ENCODE measurements at regions not wholly inside any gene's neighbourhood (a gene's known extent, or its start where the extent isn't known, plus 50 kb on each side); places are given as distances from the start of the nearest gene placed in this dataset.

GRCh38 chr9:89697553-89697952 lies 92.7 kb downstream of the GADD45G start:
- DNase-seq: no peak

GRCh38 chr9:89698411-89699005 lies 93.7 kb downstream of the GADD45G start:
- no peak for DNase-seq

- DNase-seq: no peak
These were observed 94.8 kb downstream of the GADD45G start for GRCh38 chr9:89699646-89700045.

GRCh38 chr9:89701221-89701798 lies 96.5 kb downstream of the GADD45G start:
- no peak for DNase-seq

GRCh38 chr9:89702401-89702800 lies 97.6 kb downstream of the GADD45G start:
- no peak for DNase-seq

- DNase-seq: no peak
These were observed 100.8 kb downstream of the GADD45G start for GRCh38 chr9:89705651-89706050.

- DNase-seq: no peak
These were observed 101.3 kb downstream of the GADD45G start for GRCh38 chr9:89706086-89706485.

GRCh38 chr9:89706731-89707191 lies 101.9 kb downstream of the GADD45G start:
- no peak for DNase-seq

- no peak for DNase-seq
These were observed 105.9 kb downstream of the GADD45G start for GRCh38 chr9:89710697-89711096.

GRCh38 chr9:89711866-89712265 lies 107.1 kb downstream of the GADD45G start:
- no peak for DNase-seq

- DNase-seq: no peak
These were observed 107.5 kb downstream of the GADD45G start for GRCh38 chr9:89712283-89712682.

- DNase-seq: no peak
These were observed 109.5 kb downstream of the GADD45G start for GRCh38 chr9:89714321-89714720.

GRCh38 chr9:89715318-89715858 lies 110.6 kb downstream of the GADD45G start:
- no peak for DNase-seq

GRCh38 chr9:89715881-89716280 lies 111.1 kb downstream of the GADD45G start:
- DNase-seq: no peak

- DNase-seq: no peak
These were observed 111.7 kb downstream of the GADD45G start for GRCh38 chr9:89716559-89716958.

- DNase-seq: no peak
These were observed 113.4 kb downstream of the GADD45G start for GRCh38 chr9:89718176-89718575.

- no peak for DNase-seq
These were observed 113.8 kb downstream of the GADD45G start for GRCh38 chr9:89718651-89719050.

- DNase-seq: no peak
These were observed 114.4 kb downstream of the GADD45G start for GRCh38 chr9:89719202-89719601.

- no peak for DNase-seq
These were observed 115.9 kb downstream of the GADD45G start for GRCh38 chr9:89720696-89721175.

GRCh38 chr9:89721176-89721700 lies 116.4 kb downstream of the GADD45G start:
- DNase-seq: no peak

- DNase-seq: no peak
These were observed 117.2 kb downstream of the GADD45G start for GRCh38 chr9:89721971-89722530.

GRCh38 chr9:89722712-89723111 lies 117.9 kb downstream of the GADD45G start:
- DNase-seq: no peak

GRCh38 chr9:89723469-89724100 lies 118.8 kb downstream of the GADD45G start:
- no peak for DNase-seq

All from Kasumi-1 (cell line).